Loucy (cell line): ENCODE measurements at regions not wholly inside any gene's neighbourhood (a gene's known extent, or its start where the extent isn't known, plus 50 kb on each side); places are given as distances from the start of the nearest gene placed in this dataset.
A peak's percentile ranks its signal among the peaks of the same experiment; 100 is the strongest.

Experiments used
- H2AFZ ChIP-seq: fragments of 200-600 bp; sonication (generic); 2 replicates; pipeline ENCODE4 v1.6.0; 2016; ENCODE audit warnings: antibody characterized with exemption, mild to moderate bottlenecking, low read length, moderate library complexity
- H3F3A ChIP-seq: fragments of 200-600 bp; 2 replicates; pipeline ENCODE4 v1.6.0; 2016; ENCODE audit warnings: antibody characterized with exemption, low read depth, mild to moderate bottlenecking
- H3K27me3 ChIP-seq: fragments of 200-600 bp; sonication (generic); 2 replicates; pipeline ENCODE4 v1.6.1; 2014; ENCODE audit warnings: low read length, mild to moderate bottlenecking; ENCODE audit not compliant: insufficient read depth, poor library complexity, severe bottlenecking
- H3K36me3 ChIP-seq: fragments of 200-600 bp; sonication (generic); 2 replicates; pipeline ENCODE4 v1.6.1; 2016; ENCODE audit warnings: low read length; ENCODE audit not compliant: insufficient read depth
- H3K4me1 ChIP-seq: fragments of 200-600 bp; sonication (generic); 2 replicates; pipeline ENCODE4 v1.5.1; 2014; ENCODE audit warnings: low read length, mild to moderate bottlenecking; ENCODE audit not compliant: insufficient read depth, poor library complexity, severe bottlenecking
- H3K4me2 ChIP-seq: fragments of 200-600 bp; sonication (generic); 2 replicates; pipeline ENCODE4 v1.6.0; 2014; ENCODE audit warnings: antibody characterized with exemption, low read length, low read depth, mild to moderate bottlenecking; ENCODE audit not compliant: poor library complexity, severe bottlenecking
- H3K4me3 ChIP-seq: fragments of 200-600 bp; sonication (generic); 2 replicates; pipeline ENCODE4 v1.5.1; 2014; ENCODE audit warnings: low read length, mild to moderate bottlenecking, mixed read lengths; ENCODE audit not compliant: poor library complexity, severe bottlenecking
- H3K79me2 ChIP-seq: fragments of 200-600 bp; sonication (generic); 2 replicates; pipeline ENCODE4 v1.6.1; 2014; ENCODE audit warnings: low read length; ENCODE audit not compliant: insufficient read depth
- H3K9ac ChIP-seq: fragments of 200-600 bp; sonication (generic); 2 replicates; pipeline ENCODE4 v1.6.0; 2014; ENCODE audit warnings: mild to moderate bottlenecking, low read depth, low read length, moderate library complexity; ENCODE audit not compliant: poor library complexity, severe bottlenecking
- H3K9me2 ChIP-seq: fragments of 200-600 bp; sonication (generic); replicated peaks from 2 replicates; pipeline ENCODE4 v1.6.1; 2016; ENCODE audit warnings: low read depth, low read length, mixed read lengths
- H3K9me3 ChIP-seq: fragments of 200-600 bp; sonication (generic); 2 replicates; pipeline ENCODE4 v1.6.1; 2014; ENCODE audit warnings: mild to moderate bottlenecking, antibody characterized with exemption, low read length, low read depth; ENCODE audit not compliant: insufficient read depth
- H4K20me1 ChIP-seq: fragments of 200-600 bp; sonication (generic); 2 replicates; pipeline ENCODE4 v1.6.0; 2014; ENCODE audit warnings: antibody characterized with exemption, low read length, mild to moderate bottlenecking; ENCODE audit not compliant: insufficient read depth, poor library complexity, severe bottlenecking
- CTCF ChIP-seq: fragments of 200-600 bp; sonication (generic); conservative IDR thresholded peaks from 2 replicates; pipeline ENCODE4 v1.5.1; 2014; ENCODE audit warnings: mild to moderate bottlenecking, antibody characterized with exemption, low read length
- EZH2phosphoT487 ChIP-seq: fragments of 200-600 bp; IDR thresholded peaks from 2 replicates; pipeline ENCODE4 v1.6.1; 2018; ENCODE audit warnings: antibody characterized with exemption, mild to moderate bottlenecking, moderate library complexity, borderline replicate concordance

- Histone ChIP-seq H3K4me3 (no peak overlapping the region), H3K9me2 (no peaks in the 10 kb centered on the region), H2AFZ (peak overlapping the region; percentile 5; the same call in 1 of the 2 replicates), H3K27me3 (no peaks in the 10 kb centered on the region), H3F3A (no peaks in the 10 kb centered on the region), H4K20me1 (no peaks in the 10 kb centered on the region), H3K79me2 (no peaks in the 10 kb centered on the region), H3K9me3 (no peaks in the 10 kb centered on the region), H3K4me2 (no peak overlapping the region), H3K9ac (no peak overlapping the region), H3K36me3 (no peaks in the 10 kb centered on the region), H3K4me1 (peaks cover 27% of the 10 kb centered on the region)
- TF ChIP-seq CTCF (no peak), EZH2phosphoT487 (no peak)
Measured at GRCh38 chr5:158559066-158559465, 540.6 kb downstream of the EBF1 start.

- no peak for TF ChIP-seq EZH2phosphoT487
- TF ChIP-seq CTCF, result no peak
- H3K36me3 ChIP-seq, result no peaks in the 10 kb centered on the region
- H3K4me2 ChIP-seq, result no peak overlapping the region
- no peak overlapping the region for H2AFZ ChIP-seq
- H3F3A ChIP-seq, result no peaks in the 10 kb centered on the region
- no peaks in the 10 kb centered on the region for H3K9me3 ChIP-seq
- H3K9ac ChIP-seq, result no peak overlapping the region
- H3K79me2 ChIP-seq, result no peaks in the 10 kb centered on the region
- H3K4me1 ChIP-seq, result peaks cover 10% of the 10 kb centered on the region
- H3K9me2 ChIP-seq, result no peaks in the 10 kb centered on the region
- no peaks in the 10 kb centered on the region for H4K20me1 ChIP-seq
- no peak overlapping the region for H3K4me3 ChIP-seq
- no peaks in the 10 kb centered on the region for H3K27me3 ChIP-seq
Measured at GRCh38 chr5:158553962-158554336, 545.8 kb downstream of the EBF1 start.

- Histone ChIP-seq H3K27me3 (no peaks in the 10 kb centered on the region), H3K9me2 (no peaks in the 10 kb centered on the region), H3K9me3 (no peaks in the 10 kb centered on the region), H3K79me2 (no peaks in the 10 kb centered on the region), H2AFZ (no peak overlapping the region), H3K9ac (no peak overlapping the region), H3K4me2 (no peak overlapping the region), H3K4me1 (peaks cover 6% of the 10 kb centered on the region), H3K36me3 (no peaks in the 10 kb centered on the region), H4K20me1 (no peaks in the 10 kb centered on the region), H3F3A (no peaks in the 10 kb centered on the region), H3K4me3 (no peak overlapping the region)
- TF ChIP-seq CTCF, result no peak
- no peak for TF ChIP-seq EZH2phosphoT487
Measured at GRCh38 chr5:158553195-158553961, 546.3 kb downstream of the EBF1 start.
